ENCODE measurements at regions not wholly inside any gene's neighbourhood (a gene's known extent, or its start where the extent isn't known, plus 50 kb on each side); places are given as distances from the start of the nearest gene placed in this dataset.

GRCh38 chr5:62139741-62140140 is 166.3 kb upstream of the KIF2A start:
- Histone ChIP-seq H3K4me2 (no peak overlapping the region), H3K9me3 (no peaks in the 10 kb centered on the region), H3K4me1 (no peaks in the 10 kb centered on the region; the same call in 2 of the 3 replicates), H3K27ac (no peak overlapping the region), H3K4me3 (no peak overlapping the region)
- no peak for TF ChIP-seq FOXS1 (CRISPR knock-in tag; IDR thresholded peaks at IDR 0.05)
- TF ChIP-seq HES2 (IDR thresholded peaks at IDR 0.05) = no peak
- TF ChIP-seq MAZ (IDR thresholded peaks at IDR 0.05; ENCODE audit: borderline replicate concordance, low read depth, low read length) = no peak
- no peak for TF ChIP-seq HDAC2 (IDR thresholded peaks at IDR 0.05)
- TF ChIP-seq HOXB5 (CRISPR knock-in tag; IDR thresholded peaks at IDR 0.05) = no peak
- no peak for TF ChIP-seq ELK1 (IDR thresholded peaks at IDR 0.05; ENCODE audit: low read depth, low read length)
- no peak for ATAC-seq
- CTCF ChIA-PET = no interaction called here
- no peak for DNase-seq (ENCODE audit: low read depth in 1 of 2, low spot score in 1 of 2)
- no peak for FAIRE-seq
- WGBS (ENCODE audit: missing lambda C conversion rate) = 29% methylated on average over 2 of the region's 2 CpGs
- POLR2A ChIA-PET = no interaction called here

GRCh38 chr5:62142351-62142750 is 163.7 kb upstream of the KIF2A start:
- no peak for FAIRE-seq

DNA sequence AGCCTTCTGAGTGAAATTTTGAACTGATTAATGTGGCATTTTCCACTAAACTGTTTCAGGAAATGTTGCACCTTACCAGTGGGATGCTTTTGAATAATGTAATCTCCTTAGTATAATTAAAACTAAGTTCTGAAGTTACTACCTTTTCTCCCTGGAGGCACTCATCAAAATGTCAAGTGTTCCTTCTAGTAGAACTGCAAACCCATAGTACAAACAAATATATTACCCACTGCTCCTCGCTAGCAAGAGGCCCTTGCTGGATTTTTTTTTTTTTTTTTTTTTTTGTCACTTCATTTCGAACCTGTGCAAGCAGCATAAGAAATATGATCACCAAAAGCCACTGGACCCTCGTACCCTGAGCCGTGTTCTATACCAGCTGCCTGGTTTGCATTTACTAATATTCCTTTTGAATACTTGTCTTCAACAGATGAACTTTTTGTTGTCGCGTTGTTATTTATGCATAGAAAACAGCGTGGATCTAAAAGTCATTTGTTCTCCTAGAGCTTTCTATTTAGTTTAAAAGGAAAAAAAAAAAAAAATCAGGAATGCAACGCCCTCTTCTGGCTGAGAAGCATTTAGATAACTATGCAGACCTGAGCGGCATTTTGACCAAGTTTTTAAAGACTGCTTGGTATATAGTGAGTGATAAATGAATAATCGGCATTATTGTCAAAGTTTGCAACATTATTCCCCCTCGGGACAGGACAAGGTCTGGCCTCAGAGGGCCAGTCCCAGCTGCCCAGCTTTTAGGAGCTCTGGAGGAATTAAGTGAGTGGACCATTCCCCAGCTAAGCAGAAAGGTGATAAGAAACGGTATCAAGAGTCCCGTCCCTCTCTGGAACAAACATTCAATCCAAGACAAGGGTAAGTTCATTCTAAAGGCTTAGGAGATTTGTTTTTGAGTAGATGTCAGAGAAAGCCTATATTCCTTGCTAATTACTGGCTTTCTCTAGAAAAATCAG is 162.5 kb upstream of the KIF2A start:
- TF ChIP-seq CBX8 (IDR thresholded peaks at IDR 0.05) = no peak
- TF ChIP-seq CTCF (IDR thresholded peaks at IDR 0.05) = peak; percentile 76
- TF ChIP-seq RAD21 (conservative IDR thresholded peaks at IDR 0.05 in 1 of 2, IDR thresholded peaks at IDR 0.05 in 1 of 2) = peak; percentile 51 to 61
- TF ChIP-seq JUNB (IDR thresholded peaks at IDR 0.05) = no peak
- peak; percentile 56 for TF ChIP-seq SMC3 (IDR thresholded peaks at IDR 0.05)
- TF ChIP-seq RARB (CRISPR knock-in tag; IDR thresholded peaks at IDR 0.05) = no peak
- no peak for TF ChIP-seq MAFK (IDR thresholded peaks at IDR 0.05; ENCODE audit: partially characterized antibody)
- no peak for TF ChIP-seq HEYL (CRISPR knock-in tag; IDR thresholded peaks at IDR 0.05)
- no peak for TF ChIP-seq FOSB (CRISPR knock-in tag; IDR thresholded peaks at IDR 0.05)
- no peak for TF ChIP-seq HDAC2 (IDR thresholded peaks at IDR 0.05)
- no peak for TF ChIP-seq BHLHE40 (IDR thresholded peaks at IDR 0.05; ENCODE audit: low read depth, low read length)
- TF ChIP-seq ELK1 (IDR thresholded peaks at IDR 0.05; ENCODE audit: low read depth, low read length) = no peak
- no peak for TF ChIP-seq ZNF302 (CRISPR knock-in tag; IDR thresholded peaks at IDR 0.05)
- no peak for TF ChIP-seq HOXB5 (CRISPR knock-in tag; IDR thresholded peaks at IDR 0.05)
- no peak for TF ChIP-seq EHF (CRISPR knock-in tag; IDR thresholded peaks at IDR 0.05)
- no peak; the same call in 1 of the 2 replicates for TF ChIP-seq RNF2 (IDR thresholded peaks at IDR 0.05; ENCODE audit: borderline replicate concordance, low read depth)
- no peak for TF ChIP-seq HOXB13 (CRISPR knock-in tag; IDR thresholded peaks at IDR 0.05; ENCODE audit: low read depth)
- FAIRE-seq (no peak), DNase-seq (ENCODE audit: low read depth in 1 of 2, low spot score in 1 of 2) (peak in 1 of 2 experiments; percentile 25), ATAC-seq (peak; percentile 56 to 88; a peak in 3 of 6 replicates)
- Histone ChIP-seq H3K4me2 (peak overlapping the region; percentile 37; the same call in 2 of the 3 replicates), H3K4me3 (no peak overlapping the region), H3K4me1 (no peaks in the 10 kb centered on the region; the same call in 2 of the 3 replicates), H3K27ac (no peak overlapping the region), H3K9me3 (no peaks in the 10 kb centered on the region; the same call in 2 of the 3 replicates)
- ChIA-PET POLR2A (interaction anchor here (0.6 kb wide), 2 partner anchors 20 to 1286 kb away, joined by 3 read pairs; no protein-coding TSS in a partner anchor), CTCF (interaction anchor here (0.6 to 4.2 kb wide), 17 partner anchors 9 to 1205 kb away, joined by 3 to 23 read pairs (median 3); no protein-coding TSS in a partner anchor)
- 4% methylated on average over 13 of the region's 13 CpGs for WGBS (ENCODE audit: missing lambda C conversion rate)

More at GRCh38 chr5:62142351-62142750, 163.7 kb upstream of the KIF2A start:
- no peak for DNase-seq (ENCODE audit: low read depth in 1 of 2, low spot score in 1 of 2)
- Histone ChIP-seq H3K4me2 (no peak overlapping the region), H3K27ac (no peak overlapping the region), H3K4me1 (no peaks in the 10 kb centered on the region; the same call in 2 of the 3 replicates), H3K9me3 (no peaks in the 10 kb centered on the region; the same call in 2 of the 3 replicates), H3K4me3 (no peak overlapping the region)
- no peak for ATAC-seq
- 30% methylated on average over 4 of the region's 4 CpGs for WGBS (ENCODE audit: missing lambda C conversion rate)
- TF ChIP-seq BHLHE40 (IDR thresholded peaks at IDR 0.05; ENCODE audit: low read depth, low read length) = no peak
- CTCF ChIA-PET = interaction anchor here (1.9 to 4.2 kb wide), 2 partner anchors 11 to 15 kb away, joined by 5 to 23 read pairs; no protein-coding TSS in a partner anchor
- POLR2A ChIA-PET = no interaction called here
